Activated T-helper 9 cell treated with anti-CD3 and anti-CD28 coated beads, Interleukin-2, amount 50 U/mL, for 16 hours (primary cell): ENCODE measurements at regions not wholly inside any gene's neighbourhood (a gene's known extent, or its start where the extent isn't known, plus 50 kb on each side); places are given as distances from the start of the nearest gene placed in this dataset.
"Not testable (repeated sequence)": the region's sequence is repeated elsewhere in the genome, so short reads cannot be mapped to it uniquely, and the experiment has no call there.

Experiments used
- DNase-seq: peaks from one replicate; pipeline ENCODE4 v3.0.0-alpha.2; 2020; ENCODE audit warnings: low read depth

DNA sequence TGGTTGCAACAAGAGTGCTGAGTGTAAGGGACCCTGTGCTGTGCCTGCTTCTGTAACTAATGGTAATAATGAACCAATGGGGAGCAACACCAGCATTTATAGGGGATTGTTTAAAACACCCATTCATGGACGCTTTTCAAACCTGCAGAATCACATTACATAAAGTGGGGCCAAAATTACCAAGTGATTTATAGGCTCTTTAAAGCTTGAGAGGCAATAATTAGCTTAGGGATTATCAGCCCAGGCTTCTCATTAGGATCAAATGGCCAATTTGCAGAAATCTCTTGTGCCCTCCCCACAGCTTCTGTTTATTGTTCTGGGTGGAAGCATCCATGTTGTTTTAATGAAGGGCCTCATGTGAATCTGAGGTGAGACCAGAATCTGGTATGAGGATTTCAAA lies 125.5 kb downstream of the ZNF486 start:
- DNase-seq: not testable (repeated sequence)

DNA sequence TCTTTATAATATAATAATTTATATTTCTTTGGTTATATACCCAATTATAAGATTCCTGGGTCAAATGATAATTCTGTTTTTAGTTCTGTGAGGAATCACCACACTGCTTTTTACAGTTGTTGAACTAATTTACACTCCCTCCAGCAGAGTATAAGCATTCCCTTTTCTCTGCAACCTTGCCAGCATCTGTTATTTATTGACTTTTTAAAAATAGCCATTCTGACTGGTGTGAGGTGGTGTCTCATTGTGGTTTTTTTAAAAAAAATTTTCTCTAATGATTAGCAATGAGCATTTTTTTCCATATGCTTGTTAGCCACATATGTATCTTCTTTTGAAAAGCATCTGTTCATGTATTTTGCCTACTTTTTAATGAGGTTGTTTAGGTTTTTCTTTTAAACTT lies 122.2 kb downstream of the ZNF486 start:
- no peak for DNase-seq

DNA sequence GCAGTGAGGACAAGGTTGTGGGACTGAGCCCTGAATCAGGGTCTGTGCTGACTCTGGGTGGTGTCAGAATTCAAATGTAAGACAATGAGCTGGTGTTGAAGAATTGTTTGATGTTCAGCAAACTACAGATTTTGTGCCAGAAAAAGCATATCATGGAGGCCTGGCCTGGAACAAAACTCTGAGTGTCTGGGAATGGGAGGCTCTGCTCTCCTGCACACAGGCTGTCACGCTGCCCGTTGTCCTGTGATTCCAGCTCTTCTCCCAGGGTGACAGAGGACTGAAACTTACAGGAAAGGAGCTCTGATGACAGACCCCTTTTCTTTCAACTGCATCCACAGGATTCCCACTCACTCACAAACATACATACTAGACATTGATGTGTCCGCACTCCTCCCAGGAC lies 120.1 kb downstream of the ZNF486 start:
- DNase-seq: no peak

DNA sequence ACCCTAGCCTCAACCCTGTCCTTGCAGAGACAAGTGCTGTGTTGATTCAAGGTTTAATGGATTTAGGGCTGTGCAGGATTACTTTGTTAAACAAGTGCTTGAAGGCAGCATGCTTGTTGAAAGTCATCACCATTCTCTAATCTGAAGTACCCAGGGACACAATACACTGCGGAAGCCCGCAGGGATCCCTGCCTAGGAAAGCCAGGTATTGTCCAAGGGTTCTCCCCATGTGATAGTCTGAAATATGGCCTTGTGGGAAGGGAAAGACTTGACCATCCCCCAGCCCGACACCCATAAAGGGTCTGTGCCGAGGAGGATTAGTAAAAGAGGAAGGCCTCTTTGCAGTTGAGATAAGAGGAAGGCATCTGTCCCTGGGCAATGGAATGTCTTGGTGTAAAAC lies 118.9 kb downstream of the ZNF486 start:
- DNase-seq: not testable (repeated sequence)

DNA sequence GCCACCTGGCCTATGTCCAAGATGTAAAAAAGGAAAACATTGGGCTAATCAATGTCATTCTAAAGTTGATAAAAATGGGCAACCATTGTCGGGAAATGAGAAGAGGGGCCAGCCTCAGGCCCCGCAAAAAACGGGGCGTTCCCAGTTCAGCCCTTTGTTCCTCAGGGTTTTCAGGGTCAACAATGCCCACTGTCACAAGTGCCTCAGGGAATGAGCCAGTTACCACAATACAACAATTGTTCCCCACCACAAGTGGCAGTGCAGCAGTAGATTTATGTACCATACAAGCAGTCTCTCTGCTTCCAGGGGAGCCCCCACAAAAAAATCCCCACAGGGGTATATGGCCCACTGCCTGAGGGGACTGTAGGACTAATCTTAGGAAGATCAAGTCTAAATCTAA lies 112.5 kb downstream of the ZNF486 start:
- DNase-seq: no peak

DNA sequence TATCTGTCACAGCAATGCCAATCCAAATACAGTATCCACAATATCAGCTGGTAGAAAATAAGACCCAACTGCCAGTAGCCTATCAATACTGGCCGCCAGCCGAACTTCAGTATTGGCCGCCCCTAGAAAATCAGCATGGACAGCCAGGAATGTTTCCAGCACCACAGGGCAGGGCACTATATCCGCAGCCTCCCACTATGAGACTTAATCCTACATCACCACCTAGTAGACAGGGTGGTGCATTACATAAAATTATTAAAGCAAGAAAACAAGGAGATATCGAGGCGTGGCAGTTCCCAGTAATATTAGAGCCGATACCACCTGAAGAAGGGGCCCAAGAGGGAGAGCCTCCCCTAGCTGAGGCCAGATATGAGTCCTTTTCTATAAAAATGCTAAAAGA lies 111.3 kb downstream of the ZNF486 start:
- DNase-seq: no peak

DNA sequence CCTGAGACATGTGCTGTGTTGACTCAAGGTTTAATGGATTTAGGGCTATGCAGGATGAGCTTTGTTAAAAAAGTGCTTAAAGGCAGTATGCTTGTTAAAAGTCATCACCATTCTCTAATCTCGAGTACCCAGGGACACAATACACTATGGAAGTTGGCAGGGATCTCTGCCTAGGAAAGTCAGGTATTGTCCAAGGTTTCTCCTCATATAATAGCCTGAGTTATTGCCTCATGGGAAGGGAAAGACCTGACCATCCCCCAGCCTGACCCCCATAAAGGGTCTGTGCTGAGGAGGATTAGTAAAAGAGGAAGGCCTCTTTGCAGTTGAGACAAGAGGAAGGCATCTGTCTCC lies 109.7 kb downstream of the ZNF486 start:
- not testable (repeated sequence) for DNase-seq

DNA sequence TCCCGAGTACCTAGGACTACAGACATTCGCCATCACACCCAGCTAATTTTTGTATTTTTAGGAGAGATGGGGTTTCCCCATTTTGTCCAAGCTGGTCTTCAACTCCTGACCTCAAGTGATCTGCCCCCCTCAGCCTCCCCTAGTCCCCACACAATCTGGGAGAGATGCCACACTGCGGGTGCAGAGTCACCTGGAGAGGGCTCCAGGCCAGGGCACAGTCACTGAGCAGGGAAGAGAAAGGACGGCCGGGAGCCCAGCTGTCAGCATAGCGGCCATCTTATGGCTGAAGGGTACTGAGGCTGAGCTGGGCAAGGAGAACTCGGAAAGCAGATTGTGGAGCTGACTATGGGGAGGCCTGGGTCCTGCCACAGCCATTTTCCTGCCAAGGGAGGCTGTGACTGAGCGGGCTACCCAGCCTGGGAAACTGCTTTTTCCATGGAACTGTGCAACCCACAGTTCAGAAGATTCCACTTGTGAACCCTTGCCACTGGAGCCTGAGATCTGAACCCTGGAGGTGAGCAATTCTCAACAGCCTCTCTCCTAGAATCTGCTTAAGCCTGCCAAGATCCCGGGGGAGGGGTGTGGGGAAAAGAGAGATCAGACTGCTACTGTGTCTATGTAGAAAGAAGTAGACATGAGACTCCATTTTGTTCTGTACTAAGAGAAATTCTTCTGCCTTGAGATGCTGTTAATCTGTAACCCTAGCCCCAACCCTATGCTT lies 109.2 kb downstream of the ZNF486 start:
- DNase-seq: no peak

DNA sequence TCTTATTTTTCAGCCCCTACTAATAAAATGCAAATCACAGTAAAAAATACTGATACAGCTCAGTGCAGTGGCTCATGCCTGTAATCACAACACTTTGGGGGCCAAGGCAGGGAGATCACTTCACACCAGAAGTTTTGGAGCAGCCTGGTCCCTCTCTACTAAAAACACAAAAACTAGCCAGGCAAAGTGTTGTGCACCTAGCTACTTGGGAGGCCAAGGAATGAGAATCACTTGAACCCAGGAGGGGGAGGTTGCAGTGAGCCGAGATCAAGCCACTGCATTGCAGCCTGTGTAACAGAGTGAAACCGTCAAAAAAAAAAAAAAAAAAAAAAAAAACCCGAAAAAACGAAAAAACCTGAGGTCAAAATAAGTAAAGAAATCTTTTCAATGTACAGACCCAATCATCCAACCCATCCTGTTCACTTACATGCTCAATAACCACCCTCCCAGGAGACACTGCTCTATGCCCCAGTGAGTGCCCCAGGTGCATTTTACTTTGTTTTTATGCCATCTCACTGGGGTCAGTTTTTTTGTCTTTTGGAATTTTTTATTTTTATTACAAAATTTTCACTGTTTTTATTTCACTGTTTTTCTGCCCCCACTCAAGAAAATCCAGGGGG lies 107.0 kb downstream of the ZNF486 start:
- DNase-seq: no peak

DNA sequence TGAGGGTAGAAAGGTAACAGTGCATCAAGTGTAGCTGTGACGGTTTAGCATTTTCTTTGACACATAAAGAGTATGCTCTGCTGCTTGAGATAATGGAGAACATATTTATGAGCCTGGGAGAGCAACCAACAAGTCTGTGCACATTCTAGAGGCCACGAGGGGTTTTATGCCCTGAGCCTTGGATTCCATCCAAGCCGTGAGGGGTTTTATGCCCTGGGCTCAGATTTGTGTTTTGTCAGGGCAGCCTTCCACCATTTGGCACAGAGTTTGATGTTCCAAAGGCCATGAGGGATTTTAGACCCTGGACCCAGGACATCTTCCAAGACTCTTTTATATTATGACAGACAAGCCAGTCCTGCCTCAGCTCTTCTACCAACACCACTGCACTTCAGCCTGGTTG lies 106.4 kb downstream of the ZNF486 start:
- no peak for DNase-seq

DNA sequence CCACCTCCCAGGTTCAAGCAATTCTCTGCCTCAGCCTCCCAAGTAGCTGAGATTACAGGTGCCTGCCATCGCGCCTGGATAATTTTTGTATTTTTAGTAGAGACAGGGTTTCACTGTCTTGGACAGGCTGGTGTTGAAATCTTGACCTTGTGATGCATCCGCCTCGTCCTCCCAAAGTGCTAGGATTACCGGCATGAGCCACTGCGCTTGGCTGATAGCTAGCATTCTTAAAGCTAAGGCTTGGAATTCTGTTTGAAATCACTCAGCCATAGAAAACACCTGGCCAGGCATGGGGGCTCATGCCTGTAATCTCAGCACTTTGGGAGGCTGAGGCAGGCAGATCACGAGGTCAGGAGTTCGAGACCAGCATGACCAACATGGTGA lies 105.6 kb downstream of the ZNF486 start:
- DNase-seq: not testable (repeated sequence)

DNA sequence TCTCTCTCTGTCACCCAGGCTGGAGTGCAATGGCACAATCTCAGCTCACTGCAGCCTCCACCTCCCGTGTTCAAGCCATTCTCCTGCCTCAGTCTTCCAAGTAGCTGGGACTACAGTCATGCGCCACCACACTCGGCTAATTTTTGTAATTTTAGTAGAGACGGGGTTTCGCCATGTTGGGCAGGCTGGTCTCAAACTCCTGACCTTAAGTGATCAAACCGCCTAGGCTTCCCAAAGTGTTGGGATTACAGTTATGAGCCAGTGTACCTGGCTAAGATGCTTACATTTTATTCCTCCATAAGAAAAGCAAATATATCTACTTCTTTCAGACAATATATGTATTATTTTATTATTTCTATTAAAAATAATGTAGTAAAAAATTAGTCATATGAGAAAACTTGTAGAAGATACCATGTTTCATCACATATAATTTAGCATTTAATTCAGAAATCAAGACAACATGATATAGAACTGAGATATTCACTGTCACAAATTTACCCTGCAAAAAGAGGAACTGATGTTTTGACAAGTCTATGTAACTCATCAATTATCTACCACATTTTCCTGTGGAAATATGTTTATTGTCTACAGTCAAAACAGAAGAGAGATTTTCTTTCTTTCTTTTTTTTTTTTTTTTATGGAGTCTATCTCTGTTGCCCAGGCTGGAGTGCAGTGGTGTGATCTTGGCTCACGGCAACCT lies 105.1 kb downstream of the ZNF486 start:
- not testable (repeated sequence) for DNase-seq

DNA sequence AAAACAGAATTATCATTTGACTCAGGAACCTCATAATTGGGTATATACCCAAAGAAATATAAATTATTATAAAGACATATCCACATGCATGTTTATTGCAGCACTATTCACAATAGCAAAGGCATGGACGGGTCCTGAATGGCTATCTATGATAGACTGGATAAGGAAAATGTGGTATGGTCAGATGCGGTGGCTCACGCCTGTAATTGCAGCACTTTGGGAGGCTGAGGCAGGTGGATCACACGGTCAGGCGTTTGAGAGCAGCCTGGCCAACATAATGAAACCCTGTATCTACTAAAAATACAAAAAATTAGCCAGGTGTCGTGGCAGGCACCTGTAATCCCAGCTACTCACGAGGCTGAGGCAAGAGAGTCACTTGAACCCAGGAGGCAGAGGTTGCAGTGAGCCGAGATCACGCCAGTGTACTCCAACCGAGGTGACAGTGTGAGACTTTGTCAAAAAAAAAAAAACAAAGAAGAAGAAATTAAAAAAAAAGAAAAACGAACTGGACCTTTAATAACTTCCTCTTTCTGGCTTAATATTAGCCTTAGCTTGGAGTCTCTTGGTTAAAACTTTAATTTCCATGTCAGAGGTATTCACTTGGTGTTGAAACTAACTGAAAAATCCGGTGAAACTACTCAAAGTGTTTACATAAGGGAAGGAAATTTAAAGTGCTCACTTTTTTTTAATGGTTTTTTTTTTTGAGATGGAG lies 104.4 kb downstream of the ZNF486 start:
- no peak for DNase-seq

DNA sequence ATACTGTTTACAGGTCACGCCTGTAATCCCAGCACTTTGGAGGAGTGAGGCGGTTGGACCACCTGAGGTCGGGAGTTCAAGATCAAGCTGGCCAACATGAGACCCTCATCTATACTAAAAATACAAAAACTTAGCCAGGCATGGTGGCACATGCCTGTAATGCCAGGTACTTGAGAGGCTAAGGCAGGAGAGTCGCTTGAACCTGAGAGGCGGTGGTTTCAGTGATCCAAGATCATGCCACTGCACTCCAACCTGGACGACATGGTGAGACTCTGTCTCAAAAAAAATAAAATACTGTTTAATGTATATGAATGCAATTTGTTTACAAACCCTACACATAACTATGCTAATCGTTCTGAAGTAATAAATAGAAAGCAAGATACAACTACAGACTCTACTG lies 102.4 kb downstream of the ZNF486 start:
- DNase-seq: no peak

DNA sequence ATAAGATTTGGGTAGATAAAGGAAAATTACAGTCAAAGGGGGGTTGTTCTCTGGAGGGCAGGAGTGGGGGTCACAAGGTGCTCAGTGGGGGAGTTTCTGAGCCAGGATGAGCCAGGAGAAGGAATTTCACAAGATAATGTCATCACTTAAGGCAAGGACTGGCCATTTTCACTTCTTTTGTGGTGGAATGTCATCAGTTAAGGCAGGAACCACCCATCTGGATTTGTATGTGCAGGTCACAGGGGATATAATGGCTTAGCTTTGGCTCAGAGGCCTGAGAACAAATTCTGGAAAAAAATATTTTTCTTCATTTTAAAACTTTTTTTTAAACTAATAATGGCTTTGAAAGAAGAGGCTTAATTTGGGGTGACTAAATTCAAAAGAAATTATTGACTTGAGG lies 94.5 kb downstream of the ZNF486 start:
- DNase-seq: not testable (repeated sequence)

DNA sequence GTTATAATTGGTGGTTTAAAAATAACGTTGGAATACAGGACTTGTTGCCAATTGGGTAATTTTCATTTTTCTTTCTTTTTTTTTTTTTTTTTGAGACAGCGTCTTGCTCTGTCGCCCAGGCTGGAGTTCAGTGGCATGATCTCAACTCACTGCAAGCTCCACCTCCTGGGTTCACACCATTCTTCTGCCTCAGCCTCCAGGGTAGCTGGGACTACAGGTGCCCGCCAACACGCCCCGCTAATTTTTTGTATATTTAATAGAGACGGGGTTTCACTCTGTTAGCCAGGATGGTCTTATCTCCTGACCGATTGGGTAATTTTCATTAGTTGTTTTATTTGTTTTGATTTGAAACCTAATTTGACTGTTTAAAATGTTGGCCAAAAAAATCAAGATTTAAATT lies 93.7 kb downstream of the ZNF486 start:
- DNase-seq: not testable (repeated sequence)

DNA sequence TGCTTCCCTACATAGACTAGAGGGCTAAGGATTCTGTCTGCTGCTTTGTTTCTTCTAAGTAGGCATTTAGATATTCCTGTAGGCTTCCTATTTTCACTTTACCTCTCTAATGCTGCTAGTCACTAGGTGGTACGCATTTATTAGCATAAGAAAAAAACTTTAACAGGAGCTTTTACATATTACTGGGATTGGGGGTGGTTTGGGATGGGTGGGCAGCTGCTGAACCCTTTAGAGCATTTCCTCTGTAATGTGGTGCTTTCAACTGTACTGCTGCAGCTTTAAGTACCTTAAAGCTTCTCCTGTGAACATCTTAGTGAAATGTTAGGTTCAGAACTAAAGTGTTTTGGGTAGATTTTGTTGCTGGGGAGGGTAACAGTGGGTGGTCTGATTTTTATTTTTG lies 92.6 kb downstream of the ZNF486 start:
- no peak for DNase-seq

DNA sequence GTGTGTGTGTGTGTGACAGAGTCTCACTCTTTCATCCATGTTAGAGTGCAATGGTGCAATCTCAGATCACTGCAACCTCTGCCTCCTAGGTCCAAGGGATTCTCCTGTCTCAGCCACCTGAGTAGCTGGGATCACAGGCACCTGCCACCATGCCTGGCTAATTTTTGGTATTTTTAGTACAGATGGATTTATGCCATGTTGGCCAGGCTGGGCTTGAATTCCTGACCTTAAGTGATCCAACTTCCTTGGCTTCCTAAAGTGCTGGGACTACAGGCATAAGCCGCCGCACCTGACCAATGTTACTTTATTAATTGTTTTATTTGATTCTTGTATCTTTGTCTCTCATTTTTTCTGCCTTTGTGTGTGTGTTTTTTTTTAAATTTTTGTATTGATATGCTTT lies 89.6 kb downstream of the ZNF486 start:
- no peak for DNase-seq

DNA sequence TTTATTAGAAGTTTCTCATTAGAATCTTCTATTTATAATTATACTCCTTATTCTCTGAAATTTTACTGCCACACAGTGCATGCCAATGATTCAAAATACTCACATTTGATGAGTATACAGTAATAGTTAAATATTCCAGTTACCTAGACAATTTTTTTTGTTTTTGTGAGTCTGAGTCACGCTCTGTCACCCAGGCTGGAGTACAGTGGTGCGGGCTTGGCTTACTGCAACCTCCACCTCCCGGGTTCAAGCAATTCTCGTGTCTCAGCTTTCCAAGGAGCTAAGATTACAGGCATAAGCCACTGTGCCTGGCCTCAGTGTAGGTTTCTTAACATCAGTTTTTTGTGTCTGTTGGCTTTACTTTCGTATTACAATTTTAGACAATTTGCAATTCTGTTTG lies 87.1 kb downstream of the ZNF486 start:
- no peak for DNase-seq

DNA sequence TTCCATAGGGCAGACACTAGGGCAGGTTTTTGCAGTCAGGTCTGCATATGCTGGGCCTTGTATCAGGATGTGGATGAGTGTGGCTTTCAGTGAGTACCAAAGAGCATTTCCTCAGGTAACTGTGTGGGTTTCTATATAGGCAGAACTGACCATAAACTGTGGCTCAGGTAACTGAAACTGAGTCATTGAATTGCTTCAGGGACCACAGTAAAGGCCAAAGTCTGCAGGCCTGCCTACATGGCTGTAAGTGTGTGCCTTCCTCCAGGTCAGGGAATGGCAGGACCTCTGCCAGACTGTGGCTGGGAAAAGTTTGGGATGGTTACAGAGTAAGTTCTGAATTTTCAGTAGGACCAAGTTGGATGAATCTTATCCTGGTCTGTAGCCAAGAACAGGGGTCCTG lies 85.6 kb downstream of the ZNF486 start:
- no peak for DNase-seq

DNA sequence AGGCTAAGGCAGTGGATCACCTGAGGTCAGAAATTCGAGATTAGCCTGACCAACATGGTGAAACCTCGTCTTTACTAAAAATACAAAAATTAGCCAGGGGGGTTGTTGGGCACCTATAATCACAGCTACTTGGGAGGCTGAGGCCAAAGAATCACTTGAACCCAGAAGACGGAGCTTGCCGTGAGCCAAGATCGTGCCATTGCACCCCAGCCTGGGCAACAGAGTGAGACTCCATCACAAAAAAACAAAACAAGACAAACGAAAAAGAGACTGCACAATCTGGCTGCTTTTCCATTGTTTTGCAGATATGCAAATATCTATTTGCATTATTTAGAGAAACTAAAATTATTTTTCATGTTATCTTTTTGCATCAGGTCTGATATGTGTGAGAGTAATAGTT lies 83.6 kb downstream of the ZNF486 start:
- DNase-seq: no peak

DNA sequence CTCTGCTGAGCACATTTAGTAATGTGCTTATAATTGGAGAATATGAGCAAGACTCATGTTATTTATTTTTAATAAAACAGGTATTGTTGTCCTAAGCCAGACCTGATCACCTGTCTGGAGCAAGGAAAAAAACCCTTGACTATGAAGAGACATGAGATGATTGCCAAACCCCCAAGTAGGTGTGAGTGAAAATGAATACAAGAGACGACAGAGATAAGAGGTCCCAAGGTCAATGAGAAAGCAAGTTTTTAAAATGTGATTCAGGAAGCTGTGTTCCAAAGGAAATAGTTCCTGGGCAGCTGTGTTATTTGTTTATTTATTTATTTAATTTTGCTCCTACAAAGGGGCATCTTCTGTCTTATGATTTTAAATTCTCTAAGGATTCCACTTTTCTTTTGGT lies 83.1 kb downstream of the ZNF486 start:
- no peak for DNase-seq
